ENCODE measurements at regions not wholly inside any gene's neighbourhood (a gene's known extent, or its start where the extent isn't known, plus 50 kb on each side); places are given as distances from the start of the nearest gene placed in this dataset.

DNA sequence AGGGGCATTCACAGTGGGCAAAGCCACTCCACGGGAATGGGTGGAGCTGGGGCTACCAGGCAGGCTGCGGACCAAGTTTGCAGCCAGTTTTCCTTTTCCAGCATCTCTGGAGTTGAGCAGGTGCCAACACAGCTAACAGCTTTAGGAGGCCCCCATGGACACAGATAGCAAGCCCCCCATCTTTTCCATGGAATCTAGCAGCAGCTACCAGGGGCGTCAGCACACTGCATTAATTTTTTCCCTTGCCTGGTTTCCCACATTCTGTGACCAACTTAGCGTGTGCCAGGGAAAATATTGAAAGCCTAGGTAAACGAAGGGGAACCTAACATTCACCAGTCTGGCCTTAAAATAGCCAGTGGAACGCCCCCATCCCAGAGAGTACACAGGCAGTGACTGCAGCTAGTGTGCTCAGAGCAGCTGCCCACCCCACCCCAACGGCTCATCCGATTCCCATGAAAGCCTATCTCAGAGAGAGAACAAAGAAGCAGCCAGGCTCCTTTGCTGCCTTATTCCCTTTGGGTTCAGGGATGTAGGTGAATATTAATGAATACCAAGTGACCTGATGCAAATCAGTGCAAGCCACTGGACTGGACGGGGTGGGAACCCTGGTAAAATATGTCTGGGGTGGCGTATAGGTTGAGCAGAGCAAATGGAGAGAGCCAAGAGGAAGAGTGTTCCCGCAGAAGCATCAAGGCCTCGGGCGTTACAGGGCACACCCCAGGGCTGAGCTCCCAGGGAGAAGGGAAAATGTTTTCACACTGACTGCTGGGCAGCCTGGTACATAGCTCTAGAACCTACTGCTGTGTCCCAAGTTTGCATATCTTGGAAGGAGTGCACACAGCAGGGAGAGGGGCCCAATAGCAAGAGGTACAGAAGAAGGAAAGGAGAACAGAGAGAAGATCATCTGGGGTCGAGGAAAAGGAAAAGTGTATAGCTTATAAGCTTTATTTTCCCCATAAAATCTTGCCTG is 73.9 kb upstream of the SOX9 start:
- peak in 4 of 51 donors; percentile 1 to 10 (median 4) for DNase-seq

DNA sequence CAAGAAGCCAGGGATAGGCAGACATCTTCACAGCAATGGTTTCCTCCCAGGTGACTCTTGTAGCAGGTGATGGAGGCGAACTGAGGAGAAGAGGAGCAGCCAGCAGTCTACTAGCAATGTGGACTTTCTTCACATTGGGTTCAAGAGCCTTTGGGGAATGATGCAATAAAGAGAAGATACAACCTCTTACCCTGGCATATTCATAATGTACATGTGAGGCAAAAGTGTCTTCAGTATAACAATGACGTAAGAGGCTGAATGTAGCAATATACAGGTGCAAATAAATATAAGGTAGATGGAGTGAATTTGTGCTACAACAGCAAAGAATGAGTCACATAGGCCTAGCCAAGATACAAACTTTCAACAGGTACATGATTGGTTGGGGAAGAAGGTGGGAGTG is 70.9 kb upstream of the SOX9 start:
- no peak for DNase-seq

DNA sequence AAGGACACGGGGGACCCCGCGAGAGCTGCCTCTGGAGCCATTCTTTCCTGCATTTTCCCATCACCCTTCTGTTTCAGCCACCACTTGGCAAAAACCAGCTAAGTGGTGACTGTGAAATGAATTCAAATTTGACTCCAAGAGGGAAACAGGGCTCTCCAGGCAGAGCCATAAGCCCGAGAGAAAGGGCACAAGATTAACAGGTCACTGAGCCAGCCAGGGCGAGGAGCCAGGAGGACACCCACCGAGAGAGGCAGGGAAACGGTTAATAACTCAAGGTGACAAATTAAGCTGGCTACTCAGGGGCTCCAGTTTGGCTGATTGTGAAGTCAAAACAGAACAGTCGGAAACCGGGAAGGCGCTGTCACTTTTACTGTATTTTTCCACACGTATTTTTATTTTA is 67.8 kb upstream of the SOX9 start:
- peak in 11 of 51 donors; percentile 1 to 35 (median 5) for DNase-seq

DNA sequence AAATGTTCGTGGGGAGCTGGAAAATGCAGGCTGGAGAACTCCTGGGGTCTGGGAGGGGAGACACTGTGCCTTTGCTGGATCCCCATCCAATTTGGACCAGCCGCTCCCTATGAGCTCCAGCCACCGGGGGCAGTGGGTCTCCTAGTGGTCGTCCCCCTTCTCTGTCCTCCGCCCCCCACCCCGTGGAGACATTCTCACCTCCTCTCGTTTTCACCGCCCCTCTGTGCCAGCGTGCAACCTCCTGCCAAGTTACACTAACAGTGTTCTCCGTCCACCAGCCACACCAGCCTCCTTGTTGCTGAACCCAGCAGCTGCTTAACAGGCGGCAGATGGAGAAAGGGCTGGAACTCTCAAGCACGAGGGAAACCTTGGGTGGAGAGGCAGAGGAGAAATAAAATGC is 67.4 kb upstream of the SOX9 start:
- peak in 21 of 51 donors; percentile 2 to 32 (median 14) for DNase-seq

DNA sequence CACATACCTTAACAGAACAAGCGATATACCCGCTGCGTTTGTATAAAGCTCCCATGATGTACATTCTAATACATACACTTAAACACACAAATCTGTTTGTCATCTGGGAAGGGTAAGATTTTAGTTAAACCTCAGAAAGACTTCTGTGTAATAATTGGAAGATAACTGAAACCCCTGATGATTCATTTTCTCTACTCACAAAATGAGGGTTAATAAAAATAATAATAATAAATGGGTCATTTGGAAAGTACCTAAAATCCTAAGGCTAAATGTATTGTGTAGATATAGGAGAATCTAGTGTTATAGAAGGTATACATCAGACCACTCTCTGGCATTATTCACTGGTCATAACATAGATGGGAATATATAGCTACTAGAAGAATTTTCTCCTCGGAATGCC is 64.7 kb upstream of the SOX9 start:
- DNase-seq: no peak

DNA sequence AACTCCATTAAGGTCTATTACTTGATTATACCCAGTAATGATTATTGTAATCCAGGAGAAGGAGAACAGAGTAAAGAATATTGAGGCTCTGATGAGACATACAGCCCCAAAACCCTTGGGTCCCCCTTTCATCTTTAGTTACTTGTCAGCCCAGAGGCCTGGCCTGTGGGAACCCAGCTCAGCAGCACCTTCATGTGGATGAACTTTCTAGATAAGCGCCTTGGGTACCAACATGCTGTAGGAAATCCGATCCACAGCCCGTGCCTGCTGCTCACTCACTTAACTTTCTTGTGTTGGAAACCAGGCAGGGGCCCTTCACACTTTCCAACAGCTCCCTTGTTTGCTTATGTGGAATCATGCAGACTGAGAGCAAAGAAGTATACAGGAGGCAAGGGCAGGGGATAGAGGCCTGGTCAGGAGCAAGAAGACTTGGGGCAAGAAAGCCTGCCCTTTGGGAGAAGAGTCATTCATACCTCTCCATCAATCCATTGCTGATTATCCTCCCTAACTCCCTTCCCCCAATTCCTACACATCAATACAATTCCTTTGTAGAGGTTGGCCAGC is 64.0 kb upstream of the SOX9 start:
- no peak for DNase-seq

DNA sequence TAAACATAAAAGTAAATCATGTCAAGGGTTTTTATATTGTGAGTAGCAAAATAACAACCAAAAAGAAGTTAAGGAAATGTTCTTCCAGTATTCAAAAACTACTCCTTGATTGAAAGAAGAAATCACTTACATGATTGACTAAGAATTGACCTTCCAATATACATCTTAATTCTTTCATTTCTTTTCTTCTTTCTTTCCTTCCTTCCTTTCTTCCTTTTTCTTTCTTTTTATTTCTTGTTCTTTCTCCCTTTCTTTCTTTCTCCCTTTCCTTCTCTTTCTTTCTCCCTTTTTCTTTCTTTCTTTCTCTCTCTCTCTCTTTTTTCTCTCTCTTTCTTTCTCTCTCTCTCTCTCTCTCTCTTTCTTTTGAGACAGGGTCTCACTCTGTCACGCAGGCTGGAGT is 60.7 kb upstream of the SOX9 start:
- DNase-seq: no peak

DNA sequence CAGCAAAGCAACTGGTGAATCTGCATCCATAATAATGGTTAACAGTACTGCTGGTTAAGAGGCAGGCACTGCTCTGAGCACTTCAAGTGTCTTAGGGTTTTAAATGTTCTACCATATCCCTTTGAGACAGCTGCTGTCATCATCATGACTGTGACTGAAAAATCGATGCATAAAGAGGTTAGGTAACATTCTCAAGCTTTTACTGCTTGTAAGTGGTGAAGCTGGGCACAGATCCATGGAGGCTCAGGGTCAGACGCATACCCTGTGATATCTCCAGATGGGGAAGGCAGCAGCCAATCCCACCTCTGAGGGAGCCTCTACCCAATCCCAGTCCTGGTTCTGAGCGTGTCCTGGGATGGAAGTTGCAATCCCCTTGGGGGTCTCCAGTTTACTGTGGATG is 57.6 kb upstream of the SOX9 start:
- no peak for DNase-seq

DNA sequence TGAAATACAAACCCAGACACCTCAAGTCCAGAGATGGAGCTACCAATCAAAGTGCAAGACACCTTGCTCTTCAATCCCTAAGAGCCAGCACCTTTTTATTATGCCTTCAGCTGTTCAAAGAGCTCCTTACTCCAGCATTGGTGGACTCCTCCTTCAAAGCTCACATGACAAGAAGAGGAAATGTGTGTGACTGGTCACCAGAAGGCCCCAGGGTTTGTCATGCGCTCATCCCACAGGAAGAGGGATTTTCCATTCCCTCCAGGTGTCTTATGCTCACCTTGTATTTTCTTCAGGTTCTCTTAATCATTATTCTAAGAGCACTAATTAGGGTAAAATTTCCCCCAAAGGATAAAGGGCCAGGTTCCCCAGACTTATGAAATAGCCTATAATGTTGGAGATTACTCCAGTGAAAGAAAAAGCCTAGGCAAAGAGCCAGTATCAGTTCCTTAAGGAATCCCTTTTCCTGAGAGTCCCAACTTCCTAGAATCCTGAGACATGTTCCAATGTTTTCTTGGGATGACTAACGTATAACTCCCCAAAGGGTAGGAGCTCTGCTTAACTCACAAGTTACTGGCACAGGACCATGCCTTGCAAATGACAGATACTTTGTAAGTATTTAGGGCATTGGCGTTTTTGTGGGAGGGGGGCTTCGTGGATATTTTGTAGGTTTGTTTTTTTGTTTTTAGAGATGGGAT is 56.9 kb upstream of the SOX9 start:
- DNase-seq: no peak

DNA sequence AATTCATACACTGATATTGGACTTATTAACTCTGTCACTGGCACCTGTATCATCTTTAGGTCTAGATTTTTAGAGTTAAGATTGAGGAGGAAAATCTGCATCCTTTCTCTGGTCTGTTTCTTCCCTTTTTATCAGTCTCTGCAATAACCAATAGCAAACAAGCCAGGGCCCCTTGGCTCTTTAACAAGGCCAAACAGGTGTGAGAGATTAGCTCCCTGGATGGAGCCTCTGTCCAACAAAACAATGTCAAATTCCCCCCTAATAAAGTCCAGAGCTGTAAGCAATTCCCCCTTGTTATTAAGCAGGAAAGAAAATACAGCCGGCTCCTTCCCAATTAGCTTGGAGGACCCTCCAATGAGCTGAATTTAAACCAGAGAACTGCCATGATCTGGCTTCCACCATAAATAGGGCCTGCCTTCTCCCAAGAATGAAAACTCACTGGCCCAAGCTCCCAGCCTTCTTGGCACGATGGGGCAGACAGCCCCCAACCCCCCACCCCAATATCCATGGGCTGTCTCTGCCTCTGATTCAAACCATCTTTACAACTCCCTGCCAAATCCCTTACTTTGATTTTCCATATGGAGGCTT is 56.1 kb upstream of the SOX9 start:
- DNase-seq: no peak

DNA sequence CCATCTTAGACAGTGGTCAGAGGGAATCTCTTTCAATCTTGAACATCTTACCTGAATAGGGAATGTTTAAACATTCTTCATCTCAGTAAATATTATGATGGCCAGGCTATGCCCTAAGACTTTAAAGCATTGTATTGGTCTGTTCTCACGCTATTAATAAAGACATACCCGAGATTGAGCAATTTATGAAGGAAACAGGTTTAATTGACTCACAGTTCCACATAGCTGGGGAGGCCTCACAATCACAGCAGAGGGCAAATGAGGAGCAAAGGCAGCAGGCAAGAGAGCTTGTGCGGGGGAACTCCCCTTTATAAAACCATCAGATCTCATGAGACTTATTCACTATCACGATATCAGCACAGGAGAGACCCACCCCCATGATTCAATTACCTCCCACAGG is 55.3 kb upstream of the SOX9 start:
- no peak for DNase-seq

DNA sequence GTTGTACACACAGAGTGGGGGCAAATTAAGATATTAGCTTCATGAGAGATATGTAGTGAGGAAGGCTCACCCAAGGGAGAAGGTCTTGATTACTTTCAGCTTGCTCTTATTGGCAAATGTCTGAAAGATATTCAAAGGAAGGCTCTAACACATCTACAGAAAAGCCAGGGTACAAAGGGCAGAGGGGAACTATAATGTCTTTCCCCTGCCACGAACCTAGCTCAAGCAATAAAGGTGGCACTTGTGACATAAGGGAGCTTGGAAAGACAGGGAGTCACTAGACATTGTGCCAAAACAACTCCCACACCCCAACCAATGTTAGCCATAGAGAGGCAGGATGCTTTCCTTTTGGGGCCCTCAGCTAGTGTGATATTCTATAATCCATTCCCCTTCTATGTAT is 52.2 kb upstream of the SOX9 start:
- no peak for DNase-seq

DNA sequence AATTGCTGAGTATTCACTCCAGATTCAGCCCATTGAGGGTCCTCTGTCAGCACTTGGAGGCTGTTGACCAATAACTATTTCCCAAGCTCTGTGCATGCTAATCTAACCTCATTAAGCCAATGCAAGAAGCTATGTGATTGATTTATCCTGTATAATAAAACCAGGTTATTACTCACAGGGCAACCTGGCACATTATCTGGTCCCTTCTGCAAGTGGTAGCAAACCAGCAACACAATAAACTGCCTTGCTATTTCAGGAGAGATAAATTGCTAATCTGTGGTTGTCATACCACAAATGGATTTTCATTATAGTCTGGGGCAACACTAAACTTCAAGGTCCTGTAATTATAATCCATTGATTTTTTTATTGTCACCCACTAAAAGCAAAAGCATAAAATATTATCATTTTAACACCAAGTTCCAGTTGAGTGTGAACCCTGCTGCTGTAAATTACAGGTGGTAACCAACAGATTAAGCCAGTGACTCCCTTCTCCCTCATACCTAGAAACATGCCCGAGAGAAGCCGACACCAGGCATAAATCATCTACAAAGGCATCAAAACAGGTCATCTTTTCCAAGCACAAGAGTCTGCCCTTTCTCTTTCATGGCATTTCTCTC is 51.1 kb upstream of the SOX9 start:
- DNase-seq: no peak
